Natural killer cell (primary cell): ENCODE measurements at regions not wholly inside any gene's neighbourhood (a gene's known extent, or its start where the extent isn't known, plus 50 kb on each side); places are given as distances from the start of the nearest gene placed in this dataset.

Experiments
- ATAC-seq, 3 donors: fragments of 150-1000 bp in 2 of 3; fragments of 200-7000 bp in 1 of 3; cut with Tn5 transposase; 1 replicate in 1 of 3; 2 replicates in 2 of 3; pipeline ENCODE4 v1.10.0; 2021; ENCODE audit warnings: mild to moderate bottlenecking in 2 of 3, moderate library complexity in 2 of 3
- DNase-seq, 2 donors: peaks; one replicate each; pipeline versions ENCODE4 v3.0.0 to v3.0.0-alpha.2; 2013 to 2021; ENCODE audit warnings: mixed read lengths in 1 of 2
- H3K27ac ChIP-seq: one replicate; pipeline ENCODE4 v1.5.1; 2013; ENCODE audit warnings: mild to moderate bottlenecking, low read length
- H3K27me3 ChIP-seq: one replicate; pipeline ENCODE4 v1.6.1; 2013; ENCODE audit warnings: low read length; ENCODE audit not compliant: control insufficient read depth, insufficient read depth
- H3K36me3 ChIP-seq: one replicate; pipeline ENCODE4 v1.6.1; 2013; ENCODE audit warnings: low read length; ENCODE audit not compliant: control insufficient read depth, insufficient read depth
- H3K4me1 ChIP-seq: one replicate; pipeline ENCODE4 v1.6.1; 2013; ENCODE audit warnings: low read length; ENCODE audit not compliant: control insufficient read depth, insufficient read depth
- H3K4me3 ChIP-seq: one replicate; pipeline ENCODE4 v1.5.1; 2013; ENCODE audit warnings: low read length
- H3K9me3 ChIP-seq: one replicate; pipeline ENCODE4 v1.6.1; 2013; ENCODE audit warnings: low read length; ENCODE audit not compliant: control insufficient read depth, insufficient read depth
- H3K27ac Mint-ChIP-seq, 2 donors: one replicate each; pipeline ENCODE4 v1.8.0; 2022; ENCODE audit warnings: mild to moderate bottlenecking in 2 of 2, mixed read lengths in 2 of 2, moderate library complexity in 1 of 2
- H3K27me3 Mint-ChIP-seq, 2 donors: one replicate each; pipeline ENCODE4 v1.8.0; 2022; ENCODE audit warnings: low read depth in 2 of 2, mixed read lengths in 2 of 2
- H3K36me3 Mint-ChIP-seq: one replicate; pipeline ENCODE4 v1.8.0; 2022; ENCODE audit warnings: mixed read lengths
- H3K4me1 Mint-ChIP-seq, 2 donors: one replicate each; pipeline ENCODE4 v1.8.0; 2022; ENCODE audit warnings: mixed read lengths in 2 of 2
- H3K4me3 Mint-ChIP-seq: one replicate; pipeline ENCODE4 v1.8.0; 2022; ENCODE audit warnings: mild to moderate bottlenecking, moderate library complexity, mixed read lengths
- H3K9me3 Mint-ChIP-seq, 2 donors: one replicate each; pipeline ENCODE4 v1.8.0; 2022; ENCODE audit warnings: mixed read lengths in 2 of 2
- CTCF ChIP-seq: fragments of 200-600 bp; IDR thresholded peaks from one replicate; pipeline ENCODE4 v1.8.0; 2022; ENCODE audit warnings: antibody characterized with exemption
- WGBS: methylation state at CpG from one replicate; pipeline ENCODE4 v1.1.7; 2013; ENCODE audit warnings: missing lambda C conversion rate; ENCODE audit not compliant: insufficient coverage; 5-methylcytosine and 5-hydroxymethylcytosine counted together
- intact Hi-C: fragments of 100-400 bp; cut with micrococcal nuclease; formaldehyde crosslinking; loops from one replicate; pipeline ENCODE4 v1.14.2; 2022

GRCh38 chr5:13317654-13318053 is 626.8 kb downstream of the DNAH5 start:
- DNase-seq (no peak), ATAC-seq (no peak)
- WGBS, result 50% methylated on average over 1 of the region's 3 CpGs
- Histone ChIP-seq H3K4me3 (no peak overlapping the region), H3K4me1 (no peaks in the 10 kb centered on the region), H3K27ac (no peak overlapping the region), H3K27me3 (no peaks in the 10 kb centered on the region), H3K36me3 (no peaks in the 10 kb centered on the region), H3K9me3 (no peaks in the 10 kb centered on the region)
- no peak for TF ChIP-seq CTCF
- peaks cover 12 to 25% of the 10 kb centered on the region in 2 donors for H3K9me3 Mint-ChIP-seq
- no peaks in the 10 kb centered on the region for H3K4me1 Mint-ChIP-seq
- H3K27ac Mint-ChIP-seq, result no peak overlapping the region
- intact Hi-C loops, result no loop called here
- H3K27me3 Mint-ChIP-seq, result no peaks in the 10 kb centered on the region
- no peaks in the 10 kb centered on the region for H3K36me3 Mint-ChIP-seq
- H3K4me3 Mint-ChIP-seq, result no peak overlapping the region

- Mint-ChIP-seq H3K36me3 (no peaks in the 10 kb centered on the region), H3K4me1 (no peaks in the 10 kb centered on the region), H3K4me3 (no peak overlapping the region), H3K9me3 (peaks cover 12 to 25% of the 10 kb centered on the region in 2 donors), H3K27ac (no peak overlapping the region), H3K27me3 (no peaks in the 10 kb centered on the region)
- Histone ChIP-seq H3K9me3 (no peaks in the 10 kb centered on the region), H3K27me3 (no peaks in the 10 kb centered on the region), H3K36me3 (no peaks in the 10 kb centered on the region), H3K27ac (no peak overlapping the region), H3K4me3 (no peak overlapping the region), H3K4me1 (no peaks in the 10 kb centered on the region)
- TF ChIP-seq CTCF, result no peak
- no peak for ATAC-seq
- intact Hi-C loops, result no loop called here
- no peak for DNase-seq
- 89% methylated on average over 2 of the region's 2 CpGs for WGBS
Observed at GRCh38 chr5:13316176-13316575, 628.3 kb downstream of the DNAH5 start.

- no peak overlapping the region for H3K4me3 ChIP-seq
- H3K27ac ChIP-seq, result no peak overlapping the region
- H3K4me3 Mint-ChIP-seq, result no peak overlapping the region
- no peaks in the 10 kb centered on the region for H3K27me3 ChIP-seq
- no peak for TF ChIP-seq CTCF
- H3K36me3 Mint-ChIP-seq, result no peaks in the 10 kb centered on the region
- no peaks in the 10 kb centered on the region for H3K9me3 ChIP-seq
- no peaks in the 10 kb centered on the region for H3K27me3 Mint-ChIP-seq
- ATAC-seq (no peak), DNase-seq (no peak)
- H3K27ac Mint-ChIP-seq, result no peak overlapping the region
- H3K9me3 Mint-ChIP-seq, result peaks cover 5 to 9% of the 10 kb centered on the region in 2 donors
- no peaks in the 10 kb centered on the region for H3K4me1 Mint-ChIP-seq
- H3K36me3 ChIP-seq, result no peaks in the 10 kb centered on the region
- intact Hi-C loops, result no loop called here
- no peaks in the 10 kb centered on the region for H3K4me1 ChIP-seq
Observed at GRCh38 chr5:13307480-13307879, 637.0 kb downstream of the DNAH5 start.

- Histone ChIP-seq H3K27me3 (no peaks in the 10 kb centered on the region), H3K4me1 (no peaks in the 10 kb centered on the region), H3K9me3 (no peaks in the 10 kb centered on the region), H3K36me3 (no peaks in the 10 kb centered on the region), H3K27ac (no peak overlapping the region), H3K4me3 (no peak overlapping the region)
- Mint-ChIP-seq H3K27ac (no peak overlapping the region), H3K27me3 (no peaks in the 10 kb centered on the region), H3K9me3 (peaks cover 10 to 12% of the 10 kb centered on the region in 2 donors), H3K36me3 (no peaks in the 10 kb centered on the region), H3K4me3 (no peak overlapping the region), H3K4me1 (no peaks in the 10 kb centered on the region)
- DNase-seq (no peak), ATAC-seq (no peak)
- no peak for TF ChIP-seq CTCF
- intact Hi-C loops, result no loop called here
Observed at GRCh38 chr5:13303445-13303844, 641.0 kb downstream of the DNAH5 start.
